Liver (tissue), 8 donors: ENCODE measurements at regions not wholly inside any gene's neighbourhood (a gene's known extent, or its start where the extent isn't known, plus 50 kb on each side); places are given as distances from the start of the nearest gene placed in this dataset.

Experiments used
- DNase-seq: peaks from one replicate; pipeline ENCODE4 v3.0.0-alpha.2; 2017; ENCODE audit warnings: low spot score
- H3K27ac ChIP-seq, 2 donors: one replicate each; pipeline ENCODE4 v1.7.0; 2013; ENCODE audit warnings: inconsistent platforms in 2 of 2, low read length in 2 of 2, control low read depth in 1 of 2, low read depth in 1 of 2, mild to moderate bottlenecking in 1 of 2
- H3K27me3 ChIP-seq, 4 donors: one replicate each; pipeline versions ENCODE4 v1.6.1 to v1.7.0; 2013; ENCODE audit warnings: low read length in 3 of 4, inconsistent platforms in 1 of 4, mild to moderate bottlenecking in 1 of 4, moderate library complexity in 1 of 4; ENCODE audit not compliant: control insufficient read depth in 4 of 4, insufficient read depth in 4 of 4
- H3K36me3 ChIP-seq, 4 donors: one replicate each; pipeline versions ENCODE4 v1.6.1 to v1.7.0; 2013; ENCODE audit warnings: low read length in 3 of 4, mild to moderate bottlenecking in 3 of 4, low read depth in 1 of 4, moderate library complexity in 1 of 4; ENCODE audit not compliant: control insufficient read depth in 4 of 4, insufficient read depth in 3 of 4
- H3K4me1 ChIP-seq, 4 donors: one replicate each; pipeline versions ENCODE4 v1.6.1 to v1.7.0; 2013; ENCODE audit warnings: low read length in 3 of 4, mild to moderate bottlenecking in 3 of 4, moderate library complexity in 1 of 4; ENCODE audit not compliant: control insufficient read depth in 4 of 4, insufficient read depth in 4 of 4
- H3K4me3 ChIP-seq, 3 donors: one replicate each; pipeline versions ENCODE4 v1.6.1 to v1.7.0; 2013; ENCODE audit warnings: low read length in 3 of 3, control low read depth in 1 of 3, low read depth in 1 of 3, mild to moderate bottlenecking in 1 of 3
- H3K9ac ChIP-seq, 2 donors: one replicate each; pipeline ENCODE4 v1.7.0; 2013; ENCODE audit warnings: low read length in 2 of 2, mild to moderate bottlenecking in 2 of 2, moderate library complexity in 2 of 2, control low read depth in 1 of 2, low read depth in 1 of 2
- H3K9me3 ChIP-seq, 4 donors: one replicate each; pipeline versions ENCODE4 v1.6.1 to v1.7.0; 2013; ENCODE audit warnings: low read length in 3 of 4; ENCODE audit not compliant: control insufficient read depth in 4 of 4
- EGR1 ChIP-seq, 2 donors: IDR thresholded peaks; 2 replicates each; pipeline ENCODE4 v1.6.1; 2016 to 2018; ENCODE audit warnings: antibody characterized with exemption in 2 of 2, low read depth in 2 of 2
- FOXA1 ChIP-seq: IDR thresholded peaks from 2 replicates; pipeline ENCODE4 v1.6.1; 2016; ENCODE audit warnings: antibody characterized with exemption
- FOXA2 ChIP-seq: IDR thresholded peaks from 2 replicates; pipeline ENCODE4 v1.6.1; 2016; ENCODE audit warnings: antibody characterized with exemption
- GABPA ChIP-seq, 2 donors: IDR thresholded peaks in 1 of 2; conservative IDR thresholded peaks in 1 of 2; 2 replicates each; pipeline ENCODE4 v1.6.1; 2016; ENCODE audit warnings: antibody characterized with exemption in 2 of 2, mild to moderate bottlenecking in 1 of 2, moderate library complexity in 1 of 2
- HNF4A ChIP-seq, 2 donors: conservative IDR thresholded peaks; 2 replicates each; pipeline ENCODE4 v1.6.1; 2016; ENCODE audit warnings: antibody characterized with exemption in 2 of 2, mild to moderate bottlenecking in 2 of 2
- HNF4G ChIP-seq: IDR thresholded peaks from 2 replicates; pipeline ENCODE4 v1.6.1; 2016; ENCODE audit warnings: antibody characterized with exemption
- JUND ChIP-seq, 2 donors: IDR thresholded peaks; 2 replicates each; pipeline ENCODE4 v1.6.1; 2016; ENCODE audit warnings: antibody characterized with exemption in 2 of 2
- MAX ChIP-seq: IDR thresholded peaks from 2 replicates; pipeline ENCODE4 v1.6.1; 2016; ENCODE audit warnings: antibody characterized with exemption
- NR2F2 ChIP-seq: IDR thresholded peaks from 2 replicates; pipeline ENCODE4 v1.6.1; 2016; ENCODE audit warnings: antibody characterized with exemption
- RAD21 ChIP-seq, 2 donors: IDR thresholded peaks; 2 replicates each; pipeline ENCODE4 v1.6.1; 2016; ENCODE audit warnings: antibody characterized with exemption in 2 of 2, mild to moderate bottlenecking in 2 of 2
- RXRA ChIP-seq, 2 donors: IDR thresholded peaks; 2 replicates each; pipeline ENCODE4 v1.6.1; 2017 to 2018; ENCODE audit warnings: antibody characterized with exemption in 2 of 2, mild to moderate bottlenecking in 1 of 2
- SP1 ChIP-seq: IDR thresholded peaks from 2 replicates; pipeline ENCODE4 v1.6.1; 2018; ENCODE audit warnings: antibody characterized with exemption, mild to moderate bottlenecking
- TAF1 ChIP-seq: conservative IDR thresholded peaks from 2 replicates; pipeline ENCODE4 v1.6.1; 2016; ENCODE audit warnings: antibody characterized with exemption, mild to moderate bottlenecking
- YY1 ChIP-seq: IDR thresholded peaks from 2 replicates; pipeline ENCODE4 v1.6.1; 2016; ENCODE audit warnings: antibody characterized with exemption, mild to moderate bottlenecking
- ZBTB33 ChIP-seq: IDR thresholded peaks from 2 replicates; pipeline ENCODE4 v1.6.1; 2016; ENCODE audit warnings: antibody characterized with exemption
- whole genome bisulfite sequencing: extraction: QIAGEN DNeasy Blood & Tissue Kit; methylation state at CpG from one replicate; pipeline ENCODE4 v1.1.7; 2013; 5-methylcytosine and 5-hydroxymethylcytosine counted together
- TF ChIP-seq, protein P1 (sequence below): fragments of 150-350 bp; IDR thresholded peaks from 2 replicates; pipeline ENCODE4 v1.5.1; 2017; ENCODE audit warnings: improper control_type of control experiment, low read depth, low read length; ENCODE audit not compliant: missing input control
- TF ChIP-seq, protein P2 (sequence below): IDR thresholded peaks from 2 replicates; pipeline ENCODE4 v1.6.1; 2016; ENCODE audit warnings: antibody characterized with exemption
- TF ChIP-seq, protein P3 (sequence below): IDR thresholded peaks from 2 replicates; pipeline ENCODE4 v1.6.1; 2016; ENCODE audit warnings: antibody characterized with exemption, mild to moderate bottlenecking
- donor health status: healthy.
- donor health status: healthy.
- donor health status: healthy.
- donor health status: healthy.
- donor health status: healthy.

DNA sequence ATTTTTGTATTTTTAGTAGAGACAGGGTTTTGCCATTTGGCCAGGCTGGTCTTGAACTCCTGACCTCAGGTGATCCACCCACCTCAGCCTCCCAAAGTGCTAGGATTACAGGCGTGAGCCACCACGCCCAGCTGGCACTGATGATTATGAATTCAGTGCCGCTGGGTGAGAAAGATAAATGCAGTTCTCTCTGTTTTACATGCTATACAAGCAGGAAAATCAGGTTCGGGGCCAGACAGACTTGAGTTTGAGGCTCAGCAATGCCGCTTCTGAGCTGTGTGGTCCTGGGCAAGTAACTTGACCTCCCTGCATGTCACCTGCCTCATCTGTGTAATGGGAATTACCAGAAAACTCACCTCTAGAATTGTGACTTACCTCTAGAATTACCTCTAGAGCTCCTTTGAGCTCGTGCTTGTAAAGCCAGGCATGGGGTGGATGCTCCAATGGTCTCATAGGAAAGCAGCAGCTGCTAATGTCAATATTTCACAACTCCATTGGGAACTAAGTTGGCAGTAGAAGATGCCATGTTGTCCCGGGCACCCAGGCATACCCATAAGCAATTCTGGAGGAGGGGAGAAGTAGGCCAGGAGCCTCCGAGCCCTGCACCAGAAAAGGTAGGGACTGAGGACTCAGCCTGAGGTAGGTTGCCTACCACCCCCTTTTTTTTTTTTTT is 119.8 kb upstream of the SLC25A33 start:
- WGBS: 76% methylated on average over 8 of the region's 8 CpGs
- no peaks in the 10 kb centered on the region for H3K4me1 ChIP-seq

More for the DNA sequence above, 119.8 kb upstream of the SLC25A33 start:
- Histone ChIP-seq H3K27me3 (no peaks in the 10 kb centered on the region), H3K9me3 (no peaks in the 10 kb centered on the region), H3K27ac (no peak overlapping the region), H3K4me3 (no peak overlapping the region), H3K36me3 (no peaks in the 10 kb centered on the region), H3K9ac (no peak overlapping the region)
- TF ChIP-seq, protein P1, sequence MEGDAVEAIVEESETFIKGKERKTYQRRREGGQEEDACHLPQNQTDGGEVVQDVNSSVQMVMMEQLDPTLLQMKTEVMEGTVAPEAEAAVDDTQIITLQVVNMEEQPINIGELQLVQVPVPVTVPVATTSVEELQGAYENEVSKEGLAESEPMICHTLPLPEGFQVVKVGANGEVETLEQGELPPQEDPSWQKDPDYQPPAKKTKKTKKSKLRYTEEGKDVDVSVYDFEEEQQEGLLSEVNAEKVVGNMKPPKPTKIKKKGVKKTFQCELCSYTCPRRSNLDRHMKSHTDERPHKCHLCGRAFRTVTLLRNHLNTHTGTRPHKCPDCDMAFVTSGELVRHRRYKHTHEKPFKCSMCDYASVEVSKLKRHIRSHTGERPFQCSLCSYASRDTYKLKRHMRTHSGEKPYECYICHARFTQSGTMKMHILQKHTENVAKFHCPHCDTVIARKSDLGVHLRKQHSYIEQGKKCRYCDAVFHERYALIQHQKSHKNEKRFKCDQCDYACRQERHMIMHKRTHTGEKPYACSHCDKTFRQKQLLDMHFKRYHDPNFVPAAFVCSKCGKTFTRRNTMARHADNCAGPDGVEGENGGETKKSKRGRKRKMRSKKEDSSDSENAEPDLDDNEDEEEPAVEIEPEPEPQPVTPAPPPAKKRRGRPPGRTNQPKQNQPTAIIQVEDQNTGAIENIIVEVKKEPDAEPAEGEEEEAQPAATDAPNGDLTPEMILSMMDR: no peak
- no peak for TF ChIP-seq FOXA1
- no peak for TF ChIP-seq EGR1 (IDR thresholded peaks at IDR 0.05; ENCODE audit: low read depth in 2 of 2)
- no peak for TF ChIP-seq SP1
- peak; percentile 20 for TF ChIP-seq FOXA2
- TF ChIP-seq, protein P2, sequence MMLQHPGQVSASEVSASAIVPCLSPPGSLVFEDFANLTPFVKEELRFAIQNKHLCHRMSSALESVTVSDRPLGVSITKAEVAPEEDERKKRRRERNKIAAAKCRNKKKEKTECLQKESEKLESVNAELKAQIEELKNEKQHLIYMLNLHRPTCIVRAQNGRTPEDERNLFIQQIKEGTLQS: no peak
- TF ChIP-seq, protein P3, sequence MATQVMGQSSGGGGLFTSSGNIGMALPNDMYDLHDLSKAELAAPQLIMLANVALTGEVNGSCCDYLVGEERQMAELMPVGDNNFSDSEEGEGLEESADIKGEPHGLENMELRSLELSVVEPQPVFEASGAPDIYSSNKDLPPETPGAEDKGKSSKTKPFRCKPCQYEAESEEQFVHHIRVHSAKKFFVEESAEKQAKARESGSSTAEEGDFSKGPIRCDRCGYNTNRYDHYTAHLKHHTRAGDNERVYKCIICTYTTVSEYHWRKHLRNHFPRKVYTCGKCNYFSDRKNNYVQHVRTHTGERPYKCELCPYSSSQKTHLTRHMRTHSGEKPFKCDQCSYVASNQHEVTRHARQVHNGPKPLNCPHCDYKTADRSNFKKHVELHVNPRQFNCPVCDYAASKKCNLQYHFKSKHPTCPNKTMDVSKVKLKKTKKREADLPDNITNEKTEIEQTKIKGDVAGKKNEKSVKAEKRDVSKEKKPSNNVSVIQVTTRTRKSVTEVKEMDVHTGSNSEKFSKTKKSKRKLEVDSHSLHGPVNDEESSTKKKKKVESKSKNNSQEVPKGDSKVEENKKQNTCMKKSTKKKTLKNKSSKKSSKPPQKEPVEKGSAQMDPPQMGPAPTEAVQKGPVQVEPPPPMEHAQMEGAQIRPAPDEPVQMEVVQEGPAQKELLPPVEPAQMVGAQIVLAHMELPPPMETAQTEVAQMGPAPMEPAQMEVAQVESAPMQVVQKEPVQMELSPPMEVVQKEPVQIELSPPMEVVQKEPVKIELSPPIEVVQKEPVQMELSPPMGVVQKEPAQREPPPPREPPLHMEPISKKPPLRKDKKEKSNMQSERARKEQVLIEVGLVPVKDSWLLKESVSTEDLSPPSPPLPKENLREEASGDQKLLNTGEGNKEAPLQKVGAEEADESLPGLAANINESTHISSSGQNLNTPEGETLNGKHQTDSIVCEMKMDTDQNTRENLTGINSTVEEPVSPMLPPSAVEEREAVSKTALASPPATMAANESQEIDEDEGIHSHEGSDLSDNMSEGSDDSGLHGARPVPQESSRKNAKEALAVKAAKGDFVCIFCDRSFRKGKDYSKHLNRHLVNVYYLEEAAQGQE: no peak
- TF ChIP-seq GABPA (IDR thresholded peaks at IDR 0.05 in 1 of 2, conservative IDR thresholded peaks at IDR 0.05 in 1 of 2): no peak
- TF ChIP-seq HNF4A (conservative IDR thresholded peaks at IDR 0.05): no peak
- TF ChIP-seq TAF1: no peak
- TF ChIP-seq RXRA (IDR thresholded peaks at IDR 0.05): peak in 1 of 2 donors; percentile 6
- no peak for TF ChIP-seq HNF4G
- TF ChIP-seq ZBTB33: no peak
- no peak for TF ChIP-seq JUND (IDR thresholded peaks at IDR 0.05)
- no peak for TF ChIP-seq NR2F2
- TF ChIP-seq YY1: peak; percentile 39
- TF ChIP-seq RAD21 (IDR thresholded peaks at IDR 0.05): peak in 1 of 2 donors; percentile 31
- TF ChIP-seq MAX: no peak
- no peak for DNase-seq
